IMR-90 (cell line): ENCODE measurements at regions not wholly inside any gene's neighbourhood (a gene's known extent, or its start where the extent isn't known, plus 50 kb on each side); places are given as distances from the start of the nearest gene placed in this dataset.

Source experiments
- ATAC-seq: fragments of 200-7000 bp; cut with Tn5 transposase; 2 replicates; pipeline ENCODE4 v1.9.1; 2020; ENCODE audit warnings: low read depth, mild to moderate bottlenecking, moderate library complexity
- BruUV-seq: library from RNA; stranded (reverse); fragments of 400-500 nt; replicated peaks from 2 replicates; lab custom pipeline; 2021; lab: Mats Ljungman, UMichigan
- CTCF ChIA-PET: fragments of 300-600 bp; formaldehyde crosslinking; extraction: SDS; loops from one replicate; lab custom pipeline; 2021; ENCODE audit warnings: antibody characterized with exemption; lab: Yijun Ruan, JAX
- POLR2A ChIA-PET: fragments of 300-600 bp; sonication (Branson Sonifier 250); formaldehyde crosslinking; loops from one replicate; lab custom pipeline; 2022; ENCODE audit warnings: antibody characterized with exemption; ENCODE audit not compliant: unreplicated experiment; lab: Charles Lee
- DNase-seq: peaks from one replicate; pipeline ENCODE4 v3.0.0; 2013
- H2AFZ ChIP-seq: replicated peaks from 2 replicates; pipeline ENCODE3; 2013; ENCODE audit warnings: low read length, mild to moderate bottlenecking; ENCODE audit not compliant: poor library complexity
- H2AK5ac ChIP-seq: 2 replicates; pipeline ENCODE4 v1.6.1; 2013; ENCODE audit warnings: low read depth, low read length, inconsistent platforms
- H2AK9ac ChIP-seq: replicated peaks from 2 replicates; pipeline ENCODE3; 2013; ENCODE audit warnings: mild to moderate bottlenecking, low read depth, low read length, moderate library complexity; ENCODE audit not compliant: poor library complexity
- H2BK120ac ChIP-seq: 2 replicates; pipeline ENCODE4 v1.6.1; 2013; ENCODE audit warnings: low read depth, low read length, inconsistent platforms
- H2BK15ac ChIP-seq: 3 replicates; pipeline ENCODE4 v1.6.1; 2013; ENCODE audit warnings: low read depth, low read length, inconsistent platforms
- H2BK20ac ChIP-seq: 2 replicates; pipeline ENCODE4 v1.6.1; 2013; ENCODE audit warnings: low read depth, mild to moderate bottlenecking, inconsistent platforms, low read length, moderate library complexity
- H2BK5ac ChIP-seq: 2 replicates; pipeline ENCODE4 v1.6.1; 2013; ENCODE audit warnings: mild to moderate bottlenecking, low read depth, low read length, inconsistent platforms; ENCODE audit not compliant: poor library complexity, severe bottlenecking
- H3K14ac ChIP-seq: replicated peaks from 2 replicates; pipeline ENCODE4 v1.6.1; 2013; ENCODE audit warnings: low read depth, low read length, inconsistent platforms
- H3K18ac ChIP-seq: 2 replicates; pipeline ENCODE4 v1.6.1; 2013; ENCODE audit warnings: low read depth, low read length, control low read depth
- H3K23ac ChIP-seq: 2 replicates; pipeline ENCODE4 v1.6.1; 2013; ENCODE audit warnings: low read depth, low read length, inconsistent platforms
- H3K27ac ChIP-seq: 2 replicates; pipeline ENCODE4 v1.5.1; 2013; ENCODE audit warnings: mild to moderate bottlenecking, control low read depth, low read length; ENCODE audit not compliant: insufficient read depth
- H3K27me3 ChIP-seq: 2 replicates; pipeline ENCODE4 v1.6.1; 2013; ENCODE audit warnings: low read length; ENCODE audit not compliant: control insufficient read depth, insufficient read depth
- H3K36me3 ChIP-seq: 2 replicates; pipeline ENCODE4 v1.6.1; 2013; ENCODE audit warnings: low read length, mixed read lengths; ENCODE audit not compliant: control insufficient read depth, insufficient read depth
- H3K4ac ChIP-seq: 2 replicates; pipeline ENCODE4 v1.6.1; 2013; ENCODE audit warnings: low read depth, low read length, inconsistent platforms
- H3K4me1 ChIP-seq: 2 replicates; pipeline ENCODE4 v1.6.1; 2013; ENCODE audit warnings: low read length, mixed read lengths; ENCODE audit not compliant: control insufficient read depth, insufficient read depth
- H3K4me2 ChIP-seq: 2 replicates; pipeline ENCODE4 v1.6.1; 2013; ENCODE audit warnings: low read depth, mild to moderate bottlenecking, control low read depth, low read length, moderate library complexity
- H3K4me3 ChIP-seq: 2 replicates; pipeline ENCODE4 v1.5.1; 2013; ENCODE audit warnings: low read depth, mild to moderate bottlenecking, control low read depth, low read length, moderate library complexity; ENCODE audit not compliant: insufficient read depth
- H3K56ac ChIP-seq: 2 replicates; pipeline ENCODE4 v1.6.1; 2013; ENCODE audit warnings: low read length, inconsistent platforms; ENCODE audit not compliant: insufficient read depth; ENCODE audit errors: extremely low read depth
- H3K79me1 ChIP-seq, 2 experiments: 2 replicates each; pipeline ENCODE4 v1.6.1; 2013; ENCODE audit warnings: low read length in 2 of 2, inconsistent platforms in 1 of 2, low read depth in 1 of 2
- H3K9ac ChIP-seq: 2 replicates; pipeline ENCODE4 v1.6.1; 2013; ENCODE audit warnings: low read depth, low read length, control low read depth
- H3K9me1 ChIP-seq: 2 replicates; pipeline ENCODE4 v1.6.1; 2013; ENCODE audit warnings: low read length, inconsistent platforms; ENCODE audit not compliant: insufficient read depth
- H3K9me3 ChIP-seq: 2 replicates; pipeline ENCODE4 v1.6.1; 2013; ENCODE audit warnings: low read length; ENCODE audit not compliant: control insufficient read depth, insufficient read depth
- H4K20me1 ChIP-seq: 2 replicates; pipeline ENCODE4 v1.6.1; 2013; ENCODE audit warnings: low read length, inconsistent platforms; ENCODE audit not compliant: insufficient read depth
- H4K5ac ChIP-seq: 2 replicates; pipeline ENCODE4 v1.6.1; 2013; ENCODE audit warnings: mild to moderate bottlenecking, low read depth, low read length, control low read depth
- H4K8ac ChIP-seq, 2 experiments: 2 replicates each; pipeline ENCODE4 v1.6.1; 2013; ENCODE audit warnings: low read depth in 2 of 2, low read length in 2 of 2, control low read depth in 1 of 2, inconsistent platforms in 1 of 2
- H4K91ac ChIP-seq: 2 replicates; pipeline ENCODE4 v1.6.1; 2013; ENCODE audit warnings: low read depth, low read length, inconsistent platforms; ENCODE audit not compliant: insufficient read depth
- FOS ChIP-seq: fragments of 150-350 bp; IDR thresholded peaks from 2 replicates; pipeline ENCODE4 v1.6.1; 2016; ENCODE audit warnings: low read depth, low read length
- MAZ ChIP-seq: IDR thresholded peaks from 2 replicates; pipeline ENCODE4 v1.6.1; 2012; ENCODE audit warnings: low read depth, mild to moderate bottlenecking, low read length, improper control_type of control experiment, moderate library complexity, borderline replicate concordance
- NFE2L2 ChIP-seq: fragments of 150-350 bp; IDR thresholded peaks from 2 replicates; pipeline ENCODE4 v1.6.1; 2016; ENCODE audit warnings: low read depth, mild to moderate bottlenecking, low read length
- POLR2A ChIP-seq: IDR thresholded peaks from 2 replicates; pipeline ENCODE4 v1.6.1; 2012; ENCODE audit warnings: mild to moderate bottlenecking, low read depth, low read length
- RAD21 ChIP-seq: IDR thresholded peaks from 2 replicates; pipeline ENCODE4 v1.6.1; 2012; ENCODE audit warnings: low read length, improper control_type of control experiment
- WGBS, 2 experiments: methylation state at CpG; one replicate each; pipeline versions ENCODE4 v1.1.5 to v1.1.7; 2013; ENCODE audit warnings: missing lambda C conversion rate in 2 of 2; ENCODE audit not compliant: insufficient read length in 1 of 2; ENCODE audit errors: extremely low coverage in 2 of 2; 5-methylcytosine and 5-hydroxymethylcytosine counted together
- dilution Hi-C: fragments of 300-500 bp; cut with HindIII; formaldehyde crosslinking; loops from one replicate; pipeline ENCODE4 v1.14.3; 2018; ENCODE audit warnings: low sequenced_read_pairs; ENCODE audit not compliant: unreplicated experiment
- in situ Hi-C: fragments of 300-500 bp; cut with MboI; formaldehyde crosslinking; loops from 3 replicates; pipeline ENCODE4 v1.14.3; 2019; ENCODE audit warnings: low sequenced_read_pairs, inconsistent platforms, mixed read lengths
- intact Hi-C: fragments of 100-400 bp; cut with micrococcal nuclease; formaldehyde crosslinking; loops from 2 replicates; pipeline ENCODE4 v1.10.0; 2022
- TF ChIP-seq, protein P1 (sequence below): fragments of 150-350 bp; IDR thresholded peaks from 2 replicates; pipeline ENCODE4 v1.6.1; 2017; ENCODE audit warnings: mild to moderate bottlenecking, antibody characterized with exemption, low read length, low read depth

DNA sequence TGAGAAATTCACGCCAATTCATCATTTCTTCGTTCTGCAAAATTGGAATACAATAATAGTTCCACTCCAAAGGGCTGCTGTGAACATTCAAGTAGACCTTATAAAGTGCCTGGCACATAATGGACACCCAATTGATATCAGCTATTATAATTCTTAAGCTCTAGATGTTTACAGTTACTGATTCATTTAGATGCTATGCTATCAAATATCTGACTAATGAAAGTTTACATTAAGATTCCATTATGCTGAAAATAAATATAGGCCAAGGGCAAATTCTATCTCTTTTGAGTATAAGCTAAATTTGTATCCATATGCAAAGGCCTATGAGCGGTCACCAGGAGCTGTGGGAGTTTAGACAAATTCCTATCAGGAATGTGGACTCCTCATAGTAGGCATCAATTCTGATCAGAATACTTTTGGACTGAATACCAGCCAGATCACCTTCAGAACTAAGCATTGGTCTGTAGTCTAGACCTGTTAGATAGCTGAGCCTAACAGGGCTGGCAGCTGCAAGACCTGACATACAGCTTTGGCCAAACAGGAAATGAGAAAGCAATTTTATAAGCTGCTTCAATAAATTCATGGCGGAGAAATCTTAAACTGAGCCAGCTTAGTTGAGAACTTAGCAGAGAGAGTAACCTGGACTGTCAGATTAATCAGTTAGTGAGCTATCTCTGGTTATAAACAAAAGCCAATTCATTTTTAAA, 384.3 kb upstream of the ACTRT1 start:
- Histone ChIP-seq H2AK5ac (no peak overlapping the region), H2BK120ac (no peak overlapping the region), H2AFZ (no peak overlapping the region), H3K36me3 (no peaks in the 10 kb centered on the region), H3K4me1 (no peaks in the 10 kb centered on the region), H3K23ac (no peak overlapping the region), H3K18ac (no peak overlapping the region), H3K14ac (no peak overlapping the region), H4K8ac (no peak overlapping the region), H3K4ac (no peak overlapping the region), H3K4me2 (no peak overlapping the region), H4K20me1 (no peaks in the 10 kb centered on the region), H2BK15ac (no peak overlapping the region), H3K9me1 (no peaks in the 10 kb centered on the region), H4K91ac (no peak overlapping the region), H3K27me3 (no peaks in the 10 kb centered on the region), H4K5ac (no peak overlapping the region), H3K56ac (no peak overlapping the region), H3K4me3 (no peak overlapping the region), H3K9me3 (no peaks in the 10 kb centered on the region), H3K27ac (no peak overlapping the region), H2BK20ac (no peak overlapping the region), H3K9ac (no peak overlapping the region), H3K79me1 (no peaks in the 10 kb centered on the region), H2BK5ac (no peak overlapping the region), H2AK9ac (no peak overlapping the region)
- WGBS, 2 experiments = no CpG with 5 or more reads among the region's 4 CpGs
- DNase-seq (no peak), ATAC-seq (no peak)
- in situ Hi-C loops = no loop called here
- POLR2A ChIA-PET = no interaction called here
- no peak for TF ChIP-seq POLR2A
- no peak for TF ChIP-seq NFE2L2
- TF ChIP-seq, protein P1, sequence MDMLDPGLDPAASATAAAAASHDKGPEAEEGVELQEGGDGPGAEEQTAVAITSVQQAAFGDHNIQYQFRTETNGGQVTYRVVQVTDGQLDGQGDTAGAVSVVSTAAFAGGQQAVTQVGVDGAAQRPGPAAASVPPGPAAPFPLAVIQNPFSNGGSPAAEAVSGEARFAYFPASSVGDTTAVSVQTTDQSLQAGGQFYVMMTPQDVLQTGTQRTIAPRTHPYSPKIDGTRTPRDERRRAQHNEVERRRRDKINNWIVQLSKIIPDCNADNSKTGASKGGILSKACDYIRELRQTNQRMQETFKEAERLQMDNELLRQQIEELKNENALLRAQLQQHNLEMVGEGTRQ = no peak
- TF ChIP-seq MAZ = no peak
- TF ChIP-seq FOS = no peak
- TF ChIP-seq RAD21 = no peak
- intact Hi-C loops = no loop called here
- BruUV-seq = no TSS peak
- CTCF ChIA-PET = interaction anchor here (0.8 kb wide), 1 partner anchor 34 kb away, joined by 3 read pairs; no protein-coding TSS in a partner anchor
- dilution Hi-C loops = no loop called here
